ENCODE measurements at regions not wholly inside any gene's neighbourhood (a gene's known extent, or its start where the extent isn't known, plus 50 kb on each side); places are given as distances from the start of the nearest gene placed in this dataset.
"Not testable (repeated sequence)": the region's sequence is repeated elsewhere in the genome, so short reads cannot be mapped to it uniquely, and the experiment has no call there.

DNA sequence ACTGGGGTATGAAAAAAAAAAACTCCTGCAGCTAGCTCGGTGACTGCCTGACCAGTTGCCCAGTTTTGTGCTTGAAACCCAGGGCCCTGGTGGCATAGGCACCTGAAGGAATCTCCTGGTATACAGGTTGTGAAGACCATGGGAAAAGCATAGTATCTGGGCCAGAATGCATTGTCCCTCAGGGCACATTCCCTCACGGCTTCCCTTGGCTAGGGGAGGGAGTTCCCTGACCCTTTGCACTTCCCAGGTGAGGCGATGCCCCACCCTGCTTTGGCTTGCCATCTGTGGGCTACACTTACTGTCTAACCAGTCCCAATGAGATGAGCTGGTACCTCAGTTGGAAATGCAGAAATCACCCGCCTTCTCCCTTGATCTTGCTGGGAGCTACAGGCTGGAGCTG is 280.4 kb downstream of the TTC8 start:
- H3K27ac ChIP-seq (ENCODE audit: low read depth in 1 of 2, low read length in 2 of 2); intact Hi-C loops (cut with micrococcal nuclease); H3K36me3 Mint-ChIP-seq; H3K79me2 ChIP-seq (ENCODE audit: insufficient read depth, low read length); H4K20me1 ChIP-seq (ENCODE audit: insufficient read depth, low read length); H3K4me1 ChIP-seq (ENCODE audit: control insufficient read depth in 1 of 2, insufficient read depth in 2 of 2, low read length in 2 of 2); H3K4me3 ChIP-seq (replicated peaks in 1 of 3; ENCODE audit: low read depth in 2 of 3, low read length in 3 of 3); H3K4me1 Mint-ChIP-seq; H2AFZ ChIP-seq (ENCODE audit: insufficient read depth, low read depth, low read length, poor library complexity, severe bottlenecking); H3K27me3 ChIP-seq (ENCODE audit: control insufficient read depth in 2 of 2, insufficient read depth in 2 of 2, low read length in 2 of 2); DNase-seq; H3K36me3 ChIP-seq (replicated peaks in 1 of 2; ENCODE audit: control insufficient read depth in 1 of 2, insufficient read depth in 2 of 2, low read length in 2 of 2); H3K4me2 ChIP-seq (replicated peaks; ENCODE audit: extremely low read depth, low read length, poor library complexity, severe bottlenecking); H3K27me3 Mint-ChIP-seq (ENCODE audit: low read depth in 3 of 3); H3K4me3 Mint-ChIP-seq; H3K9ac ChIP-seq (ENCODE audit: insufficient read depth, low read length, poor library complexity, severe bottlenecking): not testable (repeated sequence)
- H3K9me3 Mint-ChIP-seq = peaks cover 2 to 28% (median 17%) of the 10 kb centered on the region in 7 donors
- WGBS (ENCODE audit: insufficient coverage) = 89% methylated on average over 2 of the region's 4 CpGs
- H3K27ac Mint-ChIP-seq = peak overlapping the region in 1 of 7 donors; percentile 32
- peaks cover 0 to 14% of the 10 kb centered on the region in 2 donors for H3K9me3 ChIP-seq (replicated peaks in 1 of 2; ENCODE audit: control insufficient read depth in 1 of 2, insufficient read depth in 1 of 2, low read length in 2 of 2)
